ENCODE measurements at regions not wholly inside any gene's neighbourhood (a gene's known extent, or its start where the extent isn't known, plus 50 kb on each side); places are given as distances from the start of the nearest gene placed in this dataset.

- TF ChIP-seq CTCF (IDR thresholded peaks at IDR 0.05) (no peak), POLR2A (IDR thresholded peaks at IDR 0.05) (no peak)
Measured at GRCh38 chr21:18622383-18622782, 218.8 kb upstream of the TMPRSS15 start.

Measured in heart left ventricle (tissue), 13 donors.